Colonic mucosa (tissue), 4 donors: ENCODE measurements at regions not wholly inside any gene's neighbourhood (a gene's known extent, or its start where the extent isn't known, plus 50 kb on each side); places are given as distances from the start of the nearest gene placed in this dataset.

Experiments
- DNase-seq: peaks from one replicate; pipeline ENCODE4 v3.0.0-alpha.2; 2020
- H3K27ac ChIP-seq: fragments of 200-600 bp; one replicate; pipeline ENCODE4 v1.8.0; 2021
- H3K27me3 ChIP-seq: fragments of 200-600 bp; one replicate; pipeline ENCODE4 v1.8.0; 2021
- H3K36me3 ChIP-seq: fragments of 200-600 bp; one replicate; pipeline ENCODE4 v1.8.0; 2021
- H3K4me1 ChIP-seq: fragments of 200-600 bp; one replicate; pipeline ENCODE4 v1.8.0; 2021; ENCODE audit warnings: mild to moderate bottlenecking
- H3K4me3 ChIP-seq: fragments of 200-600 bp; one replicate; pipeline ENCODE4 v1.8.0; 2021
- H3K9ac ChIP-seq, 2 donors: one replicate each; pipeline ENCODE4 v1.7.0; 2013; ENCODE audit warnings: control low read depth in 2 of 2, low read depth in 2 of 2, low read length in 2 of 2
- H3K9me3 ChIP-seq: fragments of 200-600 bp; one replicate; pipeline ENCODE4 v1.8.0; 2021
- CTCF ChIP-seq: fragments of 200-600 bp; IDR thresholded peaks from one replicate; pipeline ENCODE4 v1.8.0; 2022; ENCODE audit warnings: antibody characterized with exemption, mild to moderate bottlenecking
- intact Hi-C: fragments of 100-400 bp; cut with DNase I; formaldehyde crosslinking; loops from one replicate; pipeline ENCODE4 v1.14.1; 2022
- donor health status: healthy.
- donor health status: DM: no; HTN: no; CAD: no.
- donor health status: DM: no; HTN: no; CAD: no.

- no peaks in the 10 kb centered on the region for H3K4me1 ChIP-seq
- no peaks in the 10 kb centered on the region for H3K9me3 ChIP-seq
- no peak overlapping the region for H3K9ac ChIP-seq
- H3K4me3 ChIP-seq: no peak overlapping the region
- H3K27ac ChIP-seq: no peak overlapping the region
- intact Hi-C loops: no loop called here
- H3K27me3 ChIP-seq: no peaks in the 10 kb centered on the region
- DNase-seq: no peak
- H3K36me3 ChIP-seq: no peaks in the 10 kb centered on the region
- TF ChIP-seq CTCF: no peak
These were observed 380.1 kb downstream of the GASK1B start for GRCh38 chr4:157792716-157793115.

DNA sequence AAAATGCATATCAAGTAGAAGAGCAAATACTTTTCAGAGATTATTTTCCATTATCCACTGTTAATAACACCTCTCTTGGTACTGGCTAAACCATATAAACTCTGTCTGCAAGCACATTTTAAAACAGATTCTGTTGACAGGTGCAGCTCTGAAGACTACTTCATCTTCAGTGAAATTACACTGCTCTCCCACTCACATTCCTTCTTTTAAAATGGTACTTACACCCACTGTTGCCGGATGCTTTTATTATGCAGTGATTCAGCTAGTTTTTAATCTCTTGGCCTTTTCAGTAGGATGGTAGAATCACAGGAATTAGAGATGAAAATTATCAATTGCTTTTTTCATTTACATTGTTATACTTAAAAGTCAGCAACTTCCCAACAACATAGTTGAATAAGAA is 381.6 kb downstream of the GASK1B start:
- Histone ChIP-seq H3K27me3 (no peaks in the 10 kb centered on the region), H3K4me3 (no peak overlapping the region), H3K9me3 (no peaks in the 10 kb centered on the region), H3K4me1 (no peaks in the 10 kb centered on the region), H3K9ac (no peak overlapping the region), H3K36me3 (no peaks in the 10 kb centered on the region), H3K27ac (no peak overlapping the region)
- intact Hi-C loops: no loop called here
- TF ChIP-seq CTCF: no peak
- DNase-seq: no peak

DNA sequence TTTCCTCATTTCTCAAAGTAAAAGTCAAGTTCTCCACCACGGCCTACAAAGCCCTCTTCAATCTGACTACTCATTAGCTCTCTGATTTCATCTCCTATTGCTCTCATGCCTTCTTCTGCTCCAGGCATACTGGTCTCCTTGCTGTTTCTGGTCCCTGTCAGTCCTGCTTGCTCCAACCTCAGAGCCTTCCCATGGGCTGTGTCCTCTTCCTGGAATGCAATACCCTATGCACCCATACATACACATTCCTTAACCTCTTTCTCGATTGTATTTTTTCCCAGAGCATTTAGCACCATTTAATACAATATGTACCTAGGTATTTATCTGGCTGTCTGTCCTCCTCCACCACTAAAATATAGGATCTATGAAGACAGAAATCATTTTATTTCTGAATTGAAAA is 385.2 kb downstream of the GASK1B start:
- H3K9me3 ChIP-seq: no peaks in the 10 kb centered on the region
- no peak for TF ChIP-seq CTCF
- no peaks in the 10 kb centered on the region for H3K4me1 ChIP-seq
- no peaks in the 10 kb centered on the region for H3K36me3 ChIP-seq
- H3K9ac ChIP-seq: no peak overlapping the region
- DNase-seq: no peak
- intact Hi-C loops: no loop called here
- H3K4me3 ChIP-seq: no peak overlapping the region
- H3K27ac ChIP-seq: no peak overlapping the region
- H3K27me3 ChIP-seq: no peaks in the 10 kb centered on the region

DNA sequence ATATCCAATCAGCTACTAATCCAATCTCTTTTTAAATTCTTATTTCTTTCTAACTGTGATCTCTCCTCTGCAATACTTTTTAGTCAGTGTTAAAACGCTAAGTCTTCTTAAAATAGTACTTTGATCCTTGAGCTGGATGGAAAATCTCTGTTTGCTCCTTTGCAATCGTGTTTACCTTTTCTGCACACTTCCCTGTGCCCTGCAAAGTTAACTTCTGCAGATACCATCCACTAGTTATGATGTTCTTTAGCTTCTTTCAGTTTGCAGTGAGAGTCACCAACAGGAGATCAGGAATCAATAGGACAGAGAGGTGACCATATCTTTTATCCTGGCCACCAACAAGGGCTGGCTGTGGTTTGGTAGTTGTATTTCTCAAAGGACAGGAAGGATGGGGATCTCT is 391.5 kb downstream of the GASK1B start:
- H3K36me3 ChIP-seq: no peaks in the 10 kb centered on the region
- no peaks in the 10 kb centered on the region for H3K4me1 ChIP-seq
- no peaks in the 10 kb centered on the region for H3K27me3 ChIP-seq
- no peak overlapping the region for H3K27ac ChIP-seq
- DNase-seq: no peak
- H3K9ac ChIP-seq: no peak overlapping the region
- no peak overlapping the region for H3K4me3 ChIP-seq
- TF ChIP-seq CTCF: no peak
- intact Hi-C loops: no loop called here
- H3K9me3 ChIP-seq: no peaks in the 10 kb centered on the region

DNA sequence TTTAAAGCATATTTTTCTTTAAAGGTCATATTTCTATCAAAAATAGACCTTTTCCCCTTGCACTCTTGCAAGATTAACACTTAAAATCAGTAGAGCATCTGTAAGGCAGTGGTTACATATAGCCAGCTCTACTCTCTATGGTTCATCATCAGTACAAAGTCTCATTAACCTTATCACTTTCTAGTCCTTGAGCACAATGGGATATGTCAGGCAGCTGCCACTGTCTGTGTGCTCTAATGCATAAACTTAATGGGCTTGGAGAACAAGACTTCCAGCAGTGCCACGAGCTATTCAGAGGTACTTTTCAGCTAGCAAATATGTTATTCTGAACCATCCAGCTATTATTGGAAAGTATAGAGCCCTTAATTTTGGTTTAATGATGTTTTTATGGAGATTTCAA is 393.7 kb downstream of the GASK1B start:
- no peaks in the 10 kb centered on the region for H3K9me3 ChIP-seq
- H3K4me3 ChIP-seq: no peak overlapping the region
- H3K27me3 ChIP-seq: no peaks in the 10 kb centered on the region
- H3K4me1 ChIP-seq: no peaks in the 10 kb centered on the region
- H3K9ac ChIP-seq: no peak overlapping the region
- no peak for TF ChIP-seq CTCF
- no peaks in the 10 kb centered on the region for H3K36me3 ChIP-seq
- no peak overlapping the region for H3K27ac ChIP-seq
- intact Hi-C loops: no loop called here
- DNase-seq: no peak
